ENCODE measurements at regions not wholly inside any gene's neighbourhood (a gene's known extent, or its start where the extent isn't known, plus 50 kb on each side); places are given as distances from the start of the nearest gene placed in this dataset.

- no peak overlapping the region for H3K9ac ChIP-seq (ENCODE audit: low read depth in 2 of 2, low read length in 2 of 2)
- no peaks in the 10 kb centered on the region for H3K36me3 ChIP-seq
- H3K27me3 ChIP-seq, result no peaks in the 10 kb centered on the region
- H3K4me3 ChIP-seq, result no peak overlapping the region
- H3K9me3 ChIP-seq, result no peaks in the 10 kb centered on the region
- DNase-seq, result no peak
- H3K27ac ChIP-seq, result no peak overlapping the region
- TF ChIP-seq CTCF (IDR thresholded peaks at IDR 0.05), result no peak
- intact Hi-C loops (cut with DNase I), result no loop called here
- H3K4me1 ChIP-seq, result no peaks in the 10 kb centered on the region
Observed at GRCh38 chr15:79538527-79538926, 106.4 kb downstream of the MINAR1 start.

GRCh38 chr15:79539401-79539800, 107.3 kb downstream of the MINAR1 start:
- H3K9me3 ChIP-seq, result no peaks in the 10 kb centered on the region
- intact Hi-C loops (cut with DNase I), result no loop called here
- no peaks in the 10 kb centered on the region for H3K4me1 ChIP-seq
- H3K36me3 ChIP-seq, result no peaks in the 10 kb centered on the region
- H3K27me3 ChIP-seq, result no peaks in the 10 kb centered on the region
- DNase-seq, result no peak
- H3K9ac ChIP-seq (ENCODE audit: low read depth in 2 of 2, low read length in 2 of 2), result no peak overlapping the region
- H3K4me3 ChIP-seq, result no peak overlapping the region
- H3K27ac ChIP-seq, result no peak overlapping the region
- no peak for TF ChIP-seq CTCF (IDR thresholded peaks at IDR 0.05)

- Histone ChIP-seq H3K9me3 (no peaks in the 10 kb centered on the region), H3K27me3 (no peaks in the 10 kb centered on the region), H3K36me3 (no peaks in the 10 kb centered on the region), H3K27ac (no peak overlapping the region), H3K4me1 (no peaks in the 10 kb centered on the region), H3K9ac (ENCODE audit: low read depth in 2 of 2, low read length in 2 of 2) (no peak overlapping the region), H3K4me3 (no peak overlapping the region)
- TF ChIP-seq CTCF (IDR thresholded peaks at IDR 0.05), result no peak
- no peak for DNase-seq
- intact Hi-C loops (cut with DNase I), result no loop called here
Observed at GRCh38 chr15:79540551-79540950, 108.4 kb downstream of the MINAR1 start.

GRCh38 chr15:79541196-79541595, 109.1 kb downstream of the MINAR1 start:
- TF ChIP-seq CTCF (IDR thresholded peaks at IDR 0.05), result no peak
- Histone ChIP-seq H3K27ac (no peak overlapping the region), H3K4me1 (no peaks in the 10 kb centered on the region), H3K27me3 (no peaks in the 10 kb centered on the region), H3K4me3 (no peak overlapping the region), H3K9me3 (no peaks in the 10 kb centered on the region), H3K36me3 (no peaks in the 10 kb centered on the region), H3K9ac (ENCODE audit: low read depth in 2 of 2, low read length in 2 of 2) (no peak overlapping the region)
- DNase-seq, result no peak
- intact Hi-C loops (cut with DNase I), result no loop called here

GRCh38 chr15:79543097-79543496, 111.0 kb downstream of the MINAR1 start:
- H3K27ac ChIP-seq, result no peak overlapping the region
- intact Hi-C loops (cut with DNase I), result no loop called here
- H3K4me1 ChIP-seq, result no peaks in the 10 kb centered on the region
- H3K27me3 ChIP-seq, result no peaks in the 10 kb centered on the region
- H3K4me3 ChIP-seq, result no peak overlapping the region
- no peak for DNase-seq
- no peaks in the 10 kb centered on the region for H3K9me3 ChIP-seq
- no peak for TF ChIP-seq CTCF (IDR thresholded peaks at IDR 0.05)
- no peaks in the 10 kb centered on the region for H3K36me3 ChIP-seq
- H3K9ac ChIP-seq (ENCODE audit: low read depth in 2 of 2, low read length in 2 of 2), result no peak overlapping the region

- TF ChIP-seq CTCF (IDR thresholded peaks at IDR 0.05), result no peak
- H3K36me3 ChIP-seq, result no peaks in the 10 kb centered on the region
- H3K9me3 ChIP-seq, result no peaks in the 10 kb centered on the region
- no peak for DNase-seq
- H3K9ac ChIP-seq (ENCODE audit: low read depth in 2 of 2, low read length in 2 of 2), result no peak overlapping the region
- H3K27ac ChIP-seq, result no peak overlapping the region
- intact Hi-C loops (cut with DNase I), result no loop called here
- no peaks in the 10 kb centered on the region for H3K27me3 ChIP-seq
- H3K4me1 ChIP-seq, result no peaks in the 10 kb centered on the region
- no peak overlapping the region for H3K4me3 ChIP-seq
Observed at GRCh38 chr15:79549196-79549595, 117.1 kb downstream of the MINAR1 start.

Measured in colonic mucosa (tissue), 4 donors.